Activated naive CD4-positive, alpha-beta T cell treated with anti-CD3 and anti-CD28 coated beads, Interleukin-2, amount 50 U/mL, for 72 hours (primary cell): ENCODE measurements at regions not wholly inside any gene's neighbourhood (a gene's known extent, or its start where the extent isn't known, plus 50 kb on each side); places are given as distances from the start of the nearest gene placed in this dataset.
"Not testable (repeated sequence)": the region's sequence is repeated elsewhere in the genome, so short reads cannot be mapped to it uniquely, and the experiment has no call there.

Source experiments
- ATAC-seq, 2 donors: fragments of 150-1000 bp; cut with Tn5 transposase; 2 replicates each; pipeline ENCODE4 v1.10.0; 2021; ENCODE audit warnings: mild to moderate bottlenecking in 2 of 2, moderate library complexity in 2 of 2
- DNase-seq, 2 donors: peaks; one replicate each; pipeline ENCODE4 v3.0.0; 2021 to 2022; ENCODE audit warnings: low spot score in 2 of 2
- H3K27ac Mint-ChIP-seq, 2 donors: one replicate each; pipeline ENCODE4 v1.8.0; 2022; ENCODE audit warnings: mild to moderate bottlenecking in 2 of 2, mixed read lengths in 2 of 2
- H3K36me3 Mint-ChIP-seq, 2 donors: one replicate each; pipeline ENCODE4 v1.8.0; 2022; ENCODE audit warnings: mixed read lengths in 2 of 2
- H3K9me3 Mint-ChIP-seq, 2 donors: one replicate each; pipeline ENCODE4 v1.8.0; 2022; ENCODE audit warnings: mixed read lengths in 2 of 2

DNA sequence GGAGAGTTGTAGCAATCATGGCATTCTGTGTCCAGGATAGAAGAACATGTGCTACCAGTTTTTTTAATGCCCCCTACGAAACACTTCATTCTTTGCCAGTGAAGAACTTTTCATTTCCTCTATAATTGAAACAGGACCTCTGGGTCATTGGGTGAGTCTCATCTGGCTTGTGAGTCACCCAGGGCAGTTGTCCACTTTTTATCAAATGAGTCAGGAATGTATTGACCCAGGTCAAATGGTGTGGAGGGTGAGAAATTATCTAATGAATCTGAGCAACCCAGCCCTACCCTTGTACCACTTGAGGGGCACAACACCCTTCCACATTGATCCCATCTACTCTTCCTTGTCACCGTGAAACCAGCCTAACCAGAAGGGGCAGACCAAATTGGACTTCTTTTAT lies 417.3 kb upstream of the PROX1 start:
- H3K27ac Mint-ChIP-seq = no peak overlapping the region

GRCh38 chr1:213571419-213571818 lies 416.4 kb upstream of the PROX1 start:
- no peaks in the 10 kb centered on the region for H3K36me3 Mint-ChIP-seq
- no peak overlapping the region for H3K27ac Mint-ChIP-seq
- no peak for ATAC-seq
- H3K9me3 Mint-ChIP-seq = peaks cover 10 to 13% of the 10 kb centered on the region in 2 donors
- no peak for DNase-seq

More for the DNA sequence above, 417.3 kb upstream of the PROX1 start:
- no peak for DNase-seq
- ATAC-seq = no peak
- Mint-ChIP-seq H3K9me3 (peaks cover 11 to 15% of the 10 kb centered on the region in 2 donors), H3K36me3 (no peaks in the 10 kb centered on the region)

- Mint-ChIP-seq H3K27ac (no peak overlapping the region), H3K36me3 (peaks cover 0 to 4% of the 10 kb centered on the region in 2 donors), H3K9me3 (peaks cover 6 to 8% of the 10 kb centered on the region in 2 donors)
- ATAC-seq (no peak), DNase-seq (no peak)
Observed at GRCh38 chr1:213571843-213572242, 415.9 kb upstream of the PROX1 start.

DNA sequence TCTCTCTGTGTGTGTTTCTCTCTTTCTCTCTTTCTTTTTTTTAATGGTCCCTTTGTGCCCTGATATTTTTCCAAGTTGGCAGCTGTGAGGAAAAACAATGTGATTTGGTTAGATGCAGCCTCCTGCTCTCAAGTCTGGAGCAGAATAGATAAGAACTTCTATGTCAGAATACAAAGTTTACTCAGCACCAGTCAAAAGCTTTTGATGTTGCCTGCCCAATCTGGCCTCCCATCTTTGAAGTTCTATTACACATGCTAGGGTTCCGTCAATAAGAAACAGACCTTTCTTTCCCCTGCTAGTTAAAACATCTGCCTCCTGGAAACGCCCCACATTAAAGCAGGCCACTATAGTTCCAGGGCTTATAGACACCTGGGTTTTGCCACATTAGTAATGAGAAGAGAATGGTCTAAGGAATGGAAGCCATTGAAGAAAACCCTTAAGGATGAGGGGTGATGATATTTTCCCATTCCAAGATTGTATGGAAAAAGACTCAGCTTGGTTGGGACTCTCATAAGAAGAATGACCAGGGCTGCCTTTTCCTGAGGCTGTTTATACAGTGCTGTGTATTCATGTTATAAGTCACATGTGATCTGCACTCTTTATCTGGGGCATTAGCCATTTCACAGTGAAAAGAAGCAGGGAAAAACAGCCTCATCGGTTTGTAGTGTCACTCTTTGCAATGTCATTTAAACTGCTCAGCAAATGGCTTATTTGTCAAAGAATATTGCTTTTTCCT lies 414.7 kb upstream of the PROX1 start:
- ATAC-seq (no peak), DNase-seq (no peak)
- H3K27ac Mint-ChIP-seq = no peak overlapping the region
- H3K9me3 Mint-ChIP-seq = peaks cover 13 to 15% of the 10 kb centered on the region in 2 donors
- H3K36me3 Mint-ChIP-seq = peaks cover 6 to 7% of the 10 kb centered on the region in 2 donors

DNA sequence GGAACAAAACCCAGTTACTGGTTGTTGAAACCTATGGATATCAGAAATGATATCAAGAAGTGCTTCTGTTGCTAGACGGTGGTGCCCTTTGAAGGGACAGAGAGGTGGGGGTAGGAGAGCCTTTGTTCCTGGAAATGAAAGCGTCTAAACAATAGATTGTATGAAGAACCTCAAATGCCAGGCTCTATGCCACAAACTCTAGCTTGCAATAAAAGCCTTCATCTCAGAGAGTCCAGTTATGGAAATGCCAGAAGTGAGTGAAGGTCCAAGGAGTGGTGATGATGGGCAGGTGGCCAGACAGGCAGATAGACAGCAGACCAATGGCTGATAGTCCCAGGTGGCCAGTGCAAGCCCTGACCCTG lies 414.1 kb upstream of the PROX1 start:
- Mint-ChIP-seq H3K36me3 (peaks cover 6 to 7% of the 10 kb centered on the region in 2 donors), H3K9me3 (peaks cover 13 to 15% of the 10 kb centered on the region in 2 donors), H3K27ac (no peak overlapping the region)
- DNase-seq (no peak), ATAC-seq (no peak)

GRCh38 chr1:213582976-213583567 lies 404.7 kb upstream of the PROX1 start:
- Mint-ChIP-seq H3K9me3 (no peaks in the 10 kb centered on the region), H3K27ac (no peak overlapping the region), H3K36me3 (no peaks in the 10 kb centered on the region)
- DNase-seq (no peak), ATAC-seq (no peak)

DNA sequence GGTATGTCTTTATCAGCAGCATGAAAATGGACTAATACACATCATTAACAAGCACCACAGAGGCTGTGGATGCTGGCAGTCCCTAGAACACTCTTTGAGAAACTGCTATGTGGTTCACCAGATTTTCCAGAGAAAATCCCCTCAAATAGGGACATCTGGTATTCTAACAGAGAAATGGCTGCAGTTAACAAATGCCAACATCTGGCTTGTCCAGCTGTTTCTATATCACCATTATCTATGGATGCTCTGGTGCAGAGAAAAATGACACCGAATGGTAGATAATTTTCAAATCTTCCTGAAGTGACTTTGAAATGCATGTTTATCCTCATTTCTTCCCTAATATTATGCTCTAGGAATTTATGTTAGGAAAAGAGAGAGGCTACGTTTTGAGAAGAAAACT lies 403.5 kb upstream of the PROX1 start:
- H3K9me3 Mint-ChIP-seq = no peaks in the 10 kb centered on the region
- H3K27ac Mint-ChIP-seq = no peak overlapping the region
- H3K36me3 Mint-ChIP-seq = no peaks in the 10 kb centered on the region
- ATAC-seq (no peak), DNase-seq (no peak)

GRCh38 chr1:213585402-213585801 lies 402.4 kb upstream of the PROX1 start:
- ATAC-seq (no peak), DNase-seq (no peak)
- Mint-ChIP-seq H3K9me3 (no peaks in the 10 kb centered on the region), H3K27ac (no peak overlapping the region), H3K36me3 (no peaks in the 10 kb centered on the region)

GRCh38 chr1:213585959-213586586 lies 401.7 kb upstream of the PROX1 start:
- ATAC-seq (no peak), DNase-seq (no peak)
- H3K27ac Mint-ChIP-seq = no peak overlapping the region
- H3K36me3 Mint-ChIP-seq = no peaks in the 10 kb centered on the region
- no peaks in the 10 kb centered on the region for H3K9me3 Mint-ChIP-seq

GRCh38 chr1:213586587-213586972 lies 401.2 kb upstream of the PROX1 start:
- DNase-seq (no peak), ATAC-seq (no peak)
- no peaks in the 10 kb centered on the region for H3K9me3 Mint-ChIP-seq
- H3K27ac Mint-ChIP-seq = no peak overlapping the region
- H3K36me3 Mint-ChIP-seq = no peaks in the 10 kb centered on the region

- Mint-ChIP-seq H3K27ac (no peak overlapping the region), H3K36me3 (no peaks in the 10 kb centered on the region), H3K9me3 (no peaks in the 10 kb centered on the region)
- DNase-seq (no peak), ATAC-seq (no peak)
Observed at GRCh38 chr1:213596729-213597128, 391.0 kb upstream of the PROX1 start.

DNA sequence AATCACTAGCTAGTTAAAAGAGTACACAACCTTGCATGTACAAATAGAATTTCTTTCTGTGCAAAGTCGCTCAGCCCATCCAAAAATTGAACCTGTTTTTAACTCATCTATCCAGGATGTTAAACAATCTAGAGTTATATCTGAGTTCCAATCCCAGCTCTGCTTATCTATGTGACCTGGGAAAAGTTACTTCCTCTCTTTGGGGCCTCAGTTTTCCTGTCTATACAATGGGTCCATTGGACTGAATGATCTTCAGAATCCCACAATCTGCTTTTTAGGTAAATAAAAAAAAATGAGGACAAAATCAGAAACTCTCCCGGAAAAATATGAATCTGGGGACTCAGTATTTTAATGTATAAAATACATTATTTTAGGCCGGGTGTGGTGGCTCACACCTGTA lies 389.5 kb upstream of the PROX1 start:
- ATAC-seq (no peak), DNase-seq (no peak)
- H3K36me3 Mint-ChIP-seq = no peaks in the 10 kb centered on the region
- no peaks in the 10 kb centered on the region for H3K9me3 Mint-ChIP-seq
- no peak overlapping the region for H3K27ac Mint-ChIP-seq

- DNase-seq (no peak), ATAC-seq (no peak)
- H3K36me3 Mint-ChIP-seq = no peaks in the 10 kb centered on the region
- H3K27ac Mint-ChIP-seq = no peak overlapping the region
- no peaks in the 10 kb centered on the region for H3K9me3 Mint-ChIP-seq
Observed at GRCh38 chr1:213600879-213601278, 386.9 kb upstream of the PROX1 start.

DNA sequence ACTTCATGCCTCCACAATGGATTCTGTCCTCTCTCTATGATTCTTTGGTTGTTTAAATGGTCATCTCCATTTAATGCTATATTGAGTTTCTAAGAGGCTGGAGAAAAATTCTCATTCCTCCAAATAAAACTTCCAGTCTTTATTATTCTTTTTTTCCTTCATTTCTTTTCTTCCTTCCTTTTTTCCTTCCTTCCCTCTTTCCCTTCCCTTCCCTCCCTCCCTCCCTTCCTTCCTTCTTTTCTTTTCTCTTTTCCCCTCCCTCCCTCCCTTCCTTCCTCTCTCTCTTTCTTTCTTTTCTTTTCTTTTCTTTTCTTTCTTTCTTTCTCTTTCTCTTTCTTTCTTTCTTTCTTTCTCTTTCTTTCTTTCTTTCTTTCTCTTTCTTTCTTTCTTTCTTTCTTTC lies 386.1 kb upstream of the PROX1 start:
- not testable (repeated sequence) for DNase-seq, H3K9me3 Mint-ChIP-seq, H3K27ac Mint-ChIP-seq, H3K36me3 Mint-ChIP-seq, ATAC-seq

- ATAC-seq (no peak), DNase-seq (no peak)
- no peaks in the 10 kb centered on the region for H3K9me3 Mint-ChIP-seq
- H3K36me3 Mint-ChIP-seq = no peaks in the 10 kb centered on the region
- no peak overlapping the region for H3K27ac Mint-ChIP-seq
Observed at GRCh38 chr1:213602796-213603486, 384.8 kb upstream of the PROX1 start.

- no peak for DNase-seq
- Mint-ChIP-seq H3K9me3 (no peaks in the 10 kb centered on the region), H3K36me3 (no peaks in the 10 kb centered on the region), H3K27ac (no peak overlapping the region)
- no peak for ATAC-seq
Observed at GRCh38 chr1:213604477-213604876, 383.3 kb upstream of the PROX1 start.

GRCh38 chr1:213605732-213606131 lies 382.0 kb upstream of the PROX1 start:
- DNase-seq (no peak), ATAC-seq (no peak)
- Mint-ChIP-seq H3K27ac (no peak overlapping the region), H3K36me3 (no peaks in the 10 kb centered on the region), H3K9me3 (no peaks in the 10 kb centered on the region)
